Memory B cell (primary cell): ENCODE measurements at regions not wholly inside any gene's neighbourhood (a gene's known extent, or its start where the extent isn't known, plus 50 kb on each side); places are given as distances from the start of the nearest gene placed in this dataset.
"Not testable (repeated sequence)": the region's sequence is repeated elsewhere in the genome, so short reads cannot be mapped to it uniquely, and the experiment has no call there.

Experiments
- ATAC-seq: fragments of 150-1000 bp; cut with Tn5 transposase; 2 replicates; pipeline ENCODE4 v1.10.0; 2021; ENCODE audit warnings: low read depth, mild to moderate bottlenecking, moderate library complexity
- DNase-seq, 2 donors: peaks; one replicate each; pipeline ENCODE4 v3.0.0; 2022; ENCODE audit warnings: low spot score in 2 of 2
- H3K27ac Mint-ChIP-seq: one replicate; pipeline ENCODE4 v1.8.0; 2022; ENCODE audit warnings: mild to moderate bottlenecking, moderate library complexity, mixed read lengths
- H3K27me3 Mint-ChIP-seq: one replicate; pipeline ENCODE4 v1.8.0; 2022; ENCODE audit warnings: mixed read lengths
- H3K36me3 Mint-ChIP-seq: one replicate; pipeline ENCODE4 v1.8.0; 2022; ENCODE audit warnings: mild to moderate bottlenecking, mixed read lengths
- H3K4me1 Mint-ChIP-seq: one replicate; pipeline ENCODE4 v1.8.0; 2022; ENCODE audit warnings: mixed read lengths
- H3K4me3 Mint-ChIP-seq: one replicate; pipeline ENCODE4 v1.8.0; 2022; ENCODE audit warnings: mild to moderate bottlenecking, moderate library complexity, mixed read lengths
- H3K9me3 Mint-ChIP-seq: one replicate; pipeline ENCODE4 v1.8.0; 2022; ENCODE audit warnings: mixed read lengths

GRCh38 chr6:22738194-22738593, 168.8 kb downstream of the HDGFL1 start:
- Mint-ChIP-seq H3K27me3 (no peaks in the 10 kb centered on the region), H3K36me3 (no peaks in the 10 kb centered on the region), H3K4me1 (no peaks in the 10 kb centered on the region), H3K27ac (no peak overlapping the region), H3K9me3 (peaks cover 14% of the 10 kb centered on the region), H3K4me3 (no peak overlapping the region)
- ATAC-seq (no peak), DNase-seq (no peak)

- Mint-ChIP-seq H3K4me1 (no peaks in the 10 kb centered on the region), H3K4me3 (no peak overlapping the region), H3K36me3 (no peaks in the 10 kb centered on the region), H3K9me3 (peaks cover 6% of the 10 kb centered on the region), H3K27ac (no peak overlapping the region), H3K27me3 (no peaks in the 10 kb centered on the region)
- DNase-seq: no peak
- ATAC-seq: no peak
These were observed 178.2 kb downstream of the HDGFL1 start for GRCh38 chr6:22747571-22747970.

GRCh38 chr6:22748681-22749080, 179.3 kb downstream of the HDGFL1 start:
- H3K27ac Mint-ChIP-seq: no peak overlapping the region

GRCh38 chr6:22749696-22750095, 180.3 kb downstream of the HDGFL1 start:
- Mint-ChIP-seq H3K4me3 (no peak overlapping the region), H3K36me3 (no peaks in the 10 kb centered on the region), H3K27ac (no peak overlapping the region), H3K9me3 (peaks cover 5% of the 10 kb centered on the region), H3K4me1 (no peaks in the 10 kb centered on the region), H3K27me3 (no peaks in the 10 kb centered on the region)
- ATAC-seq (no peak), DNase-seq (no peak)

More at GRCh38 chr6:22748681-22749080, 179.3 kb downstream of the HDGFL1 start:
- H3K27me3 Mint-ChIP-seq: no peaks in the 10 kb centered on the region
- ATAC-seq: no peak
- no peak for DNase-seq
- peaks cover 5% of the 10 kb centered on the region for H3K9me3 Mint-ChIP-seq
- H3K4me3 Mint-ChIP-seq: no peak overlapping the region
- no peaks in the 10 kb centered on the region for H3K4me1 Mint-ChIP-seq
- no peaks in the 10 kb centered on the region for H3K36me3 Mint-ChIP-seq

- Mint-ChIP-seq H3K9me3 (peaks cover 5% of the 10 kb centered on the region), H3K27ac (no peak overlapping the region), H3K36me3 (no peaks in the 10 kb centered on the region), H3K4me3 (no peak overlapping the region), H3K27me3 (no peaks in the 10 kb centered on the region), H3K4me1 (no peaks in the 10 kb centered on the region)
- no peak for ATAC-seq
- no peak for DNase-seq
These were observed 181.9 kb downstream of the HDGFL1 start for GRCh38 chr6:22751223-22751622.

- Mint-ChIP-seq H3K27me3 (no peaks in the 10 kb centered on the region), H3K36me3 (no peaks in the 10 kb centered on the region), H3K4me1 (no peaks in the 10 kb centered on the region), H3K27ac (no peak overlapping the region), H3K9me3 (peaks cover 5% of the 10 kb centered on the region), H3K4me3 (no peak overlapping the region)
- ATAC-seq: no peak
- DNase-seq: no peak
These were observed 183.2 kb downstream of the HDGFL1 start for GRCh38 chr6:22752522-22752921.

GRCh38 chr6:22754061-22754460, 184.7 kb downstream of the HDGFL1 start:
- Mint-ChIP-seq H3K4me3 (no peak overlapping the region), H3K27ac (no peak overlapping the region), H3K9me3 (peaks cover 7% of the 10 kb centered on the region), H3K27me3 (no peaks in the 10 kb centered on the region), H3K36me3 (no peaks in the 10 kb centered on the region), H3K4me1 (no peaks in the 10 kb centered on the region)
- DNase-seq: no peak
- ATAC-seq: no peak

- Mint-ChIP-seq H3K4me1 (no peaks in the 10 kb centered on the region), H3K27ac (no peak overlapping the region), H3K36me3 (no peaks in the 10 kb centered on the region), H3K9me3 (peaks cover 6% of the 10 kb centered on the region), H3K4me3 (no peak overlapping the region), H3K27me3 (no peaks in the 10 kb centered on the region)
- ATAC-seq (no peak), DNase-seq (no peak)
These were observed 186.2 kb downstream of the HDGFL1 start for GRCh38 chr6:22755605-22756004.

GRCh38 chr6:22756365-22756764, 187.0 kb downstream of the HDGFL1 start:
- DNase-seq: no peak
- Mint-ChIP-seq H3K27me3 (no peaks in the 10 kb centered on the region), H3K27ac (no peak overlapping the region), H3K4me1 (no peaks in the 10 kb centered on the region), H3K4me3 (no peak overlapping the region), H3K9me3 (peaks cover 5% of the 10 kb centered on the region), H3K36me3 (no peaks in the 10 kb centered on the region)
- ATAC-seq: no peak

GRCh38 chr6:22764496-22764895, 195.1 kb downstream of the HDGFL1 start:
- H3K36me3 Mint-ChIP-seq: no peaks in the 10 kb centered on the region
- no peak for ATAC-seq
- H3K4me1 Mint-ChIP-seq: no peaks in the 10 kb centered on the region
- H3K27ac Mint-ChIP-seq: no peak overlapping the region
- no peak for DNase-seq
- peaks cover 7% of the 10 kb centered on the region for H3K9me3 Mint-ChIP-seq
- H3K4me3 Mint-ChIP-seq: no peak overlapping the region
- no peaks in the 10 kb centered on the region for H3K27me3 Mint-ChIP-seq

GRCh38 chr6:22765015-22765414, 195.6 kb downstream of the HDGFL1 start:
- ATAC-seq (no peak), DNase-seq (no peak)
- Mint-ChIP-seq H3K4me3 (no peak overlapping the region), H3K27ac (no peak overlapping the region), H3K4me1 (no peaks in the 10 kb centered on the region), H3K27me3 (no peaks in the 10 kb centered on the region), H3K36me3 (no peaks in the 10 kb centered on the region), H3K9me3 (peaks cover 7% of the 10 kb centered on the region)

- H3K4me3 Mint-ChIP-seq: no peak overlapping the region
- DNase-seq (no peak), ATAC-seq (no peak)
- no peaks in the 10 kb centered on the region for H3K4me1 Mint-ChIP-seq
- no peaks in the 10 kb centered on the region for H3K27me3 Mint-ChIP-seq
- no peak overlapping the region for H3K27ac Mint-ChIP-seq
- peaks cover 8% of the 10 kb centered on the region for H3K9me3 Mint-ChIP-seq
- H3K36me3 Mint-ChIP-seq: no peaks in the 10 kb centered on the region
These were observed 197.6 kb downstream of the HDGFL1 start for GRCh38 chr6:22766979-22767378.

- no peak for DNase-seq
- ATAC-seq: no peak
- peaks cover 4% of the 10 kb centered on the region for H3K9me3 Mint-ChIP-seq
- H3K27ac Mint-ChIP-seq: no peak overlapping the region
- H3K4me1 Mint-ChIP-seq: no peaks in the 10 kb centered on the region
- no peaks in the 10 kb centered on the region for H3K36me3 Mint-ChIP-seq
- no peaks in the 10 kb centered on the region for H3K27me3 Mint-ChIP-seq
- H3K4me3 Mint-ChIP-seq: no peak overlapping the region
These were observed 200.7 kb downstream of the HDGFL1 start for GRCh38 chr6:22770054-22770453.

GRCh38 chr6:22774129-22774528, 204.8 kb downstream of the HDGFL1 start:
- DNase-seq: no peak
- Mint-ChIP-seq H3K36me3 (peaks cover 2% of the 10 kb centered on the region), H3K4me1 (no peaks in the 10 kb centered on the region), H3K9me3 (peaks cover 10% of the 10 kb centered on the region), H3K27ac (no peak overlapping the region), H3K4me3 (no peak overlapping the region), H3K27me3 (no peaks in the 10 kb centered on the region)
- no peak for ATAC-seq

GRCh38 chr6:22778438-22778837, 209.1 kb downstream of the HDGFL1 start:
- not testable (repeated sequence) for DNase-seq, H3K9me3 Mint-ChIP-seq, H3K4me3 Mint-ChIP-seq, H3K36me3 Mint-ChIP-seq, H3K27ac Mint-ChIP-seq, H3K4me1 Mint-ChIP-seq, H3K27me3 Mint-ChIP-seq, ATAC-seq

- Mint-ChIP-seq H3K4me3 (no peak overlapping the region), H3K27me3 (no peaks in the 10 kb centered on the region), H3K4me1 (no peaks in the 10 kb centered on the region), H3K27ac (no peak overlapping the region), H3K9me3 (peaks cover 11% of the 10 kb centered on the region), H3K36me3 (peaks cover 2% of the 10 kb centered on the region)
- no peak for ATAC-seq
- DNase-seq: no peak
These were observed 209.7 kb downstream of the HDGFL1 start for GRCh38 chr6:22779062-22779461.
